SK-N-SH (cell line): ENCODE measurements at regions not wholly inside any gene's neighbourhood (a gene's known extent, or its start where the extent isn't known, plus 50 kb on each side); places are given as distances from the start of the nearest gene placed in this dataset.

Experiments
- CTCF ChIA-PET: fragments of 300-600, 350-600 bp; formaldehyde crosslinking; extraction: SDS; loops from one replicate; lab custom pipeline; 2021; lab: Yijun Ruan, JAX
- POLR2A ChIA-PET: fragments of 350-600 bp; sonication (Branson Sonifier 250); formaldehyde crosslinking; extraction: SDS; loops from one replicate; lab custom pipeline; 2020; ENCODE audit warnings: antibody characterized with exemption, inconsistent platforms; lab: Yijun Ruan, JAX
- DNase-seq: peaks from one replicate; pipeline ENCODE4 v3.0.0; 2012
- H2AFZ ChIP-seq: fragments of 200-600 bp; sonication (generic); 2 replicates; pipeline ENCODE4 v1.8.1; 2016; ENCODE audit warnings: antibody characterized with exemption, mild to moderate bottlenecking, low read depth
- H3F3A ChIP-seq: fragments of 200-600 bp; sonication (generic); replicated peaks from 2 replicates; pipeline ENCODE3; 2016; ENCODE audit warnings: antibody characterized with exemption, mild to moderate bottlenecking; ENCODE audit not compliant: insufficient read depth
- H3K27ac ChIP-seq, 2 experiments: fragments of 200-500 bp in 1 of 2; fragments of 200-600 bp in 1 of 2; sonication (Bioruptor generic) in 1 of 2; sonication (generic), shearing (Covaris generic) in 1 of 2; 2 replicates each; pipeline versions ENCODE4 v1.5.1 to v1.6.1; 2014 to 2016; ENCODE audit warnings: low read depth in 2 of 2, inconsistent platforms in 1 of 2, low read length in 1 of 2, mild to moderate bottlenecking in 1 of 2, mixed read lengths in 1 of 2
- H3K27me3 ChIP-seq: fragments of 200-600 bp; sonication (generic), shearing (Covaris generic); 2 replicates; pipeline ENCODE4 v1.6.1; 2016; ENCODE audit warnings: mixed run types; ENCODE audit not compliant: insufficient read depth
- H3K36me3 ChIP-seq, 2 experiments: fragments of 200-500 bp in 1 of 2; fragments of 200-600 bp in 1 of 2; sonication (Bioruptor generic) in 1 of 2; sonication (generic) in 1 of 2; replicated peaks in 1 of 2; 2 replicates each; pipeline versions ENCODE3 to v1.5.1; 2014 to 2016; ENCODE audit warnings: low read length in 1 of 2, mild to moderate bottlenecking in 1 of 2; ENCODE audit not compliant: insufficient read depth in 2 of 2, control insufficient read depth in 1 of 2
- H3K4me1 ChIP-seq, 2 experiments: fragments of 200-500 bp in 1 of 2; fragments of 200-600 bp in 1 of 2; sonication (Bioruptor generic) in 1 of 2; sonication (generic), shearing (Covaris generic) in 1 of 2; 2 replicates each; pipeline versions ENCODE4 v1.5.1 to v1.6.1; 2014 to 2016; ENCODE audit warnings: low read depth in 1 of 2, low read length in 1 of 2, mixed run types in 1 of 2; ENCODE audit not compliant: insufficient read depth in 2 of 2, control insufficient read depth in 1 of 2
- H3K4me2 ChIP-seq: fragments of 200-600 bp; sonication (generic), shearing (Covaris generic); 2 replicates; pipeline ENCODE4 v1.6.1; 2017; ENCODE audit warnings: mixed run types
- H3K4me3 ChIP-seq, 2 experiments: fragments of 200-500 bp in 1 of 2; fragments of 200-600 bp in 1 of 2; sonication (Bioruptor generic) in 1 of 2; sonication (generic), shearing (Covaris generic) in 1 of 2; 2 replicates each; pipeline versions ENCODE4 v1.5.1 to v1.8.1; 2014 to 2016; ENCODE audit warnings: low read depth in 2 of 2, inconsistent platforms in 1 of 2, low read length in 1 of 2, mild to moderate bottlenecking in 1 of 2, mixed read lengths in 1 of 2, moderate library complexity in 1 of 2
- H3K79me2 ChIP-seq: fragments of 200-600 bp; sonication (generic); 2 replicates; pipeline ENCODE4 v1.8.1; 2017; ENCODE audit warnings: mild to moderate bottlenecking; ENCODE audit not compliant: insufficient read depth
- H3K9ac ChIP-seq: fragments of 200-600 bp; sonication (generic); 2 replicates; pipeline ENCODE4 v1.6.1; 2017; ENCODE audit warnings: mixed run types
- H3K9me2 ChIP-seq: fragments of 200-600 bp; sonication (generic); 2 replicates; pipeline ENCODE4 v1.6.1; 2017; ENCODE audit warnings: mixed run types
- H3K9me3 ChIP-seq: fragments of 200-600 bp; sonication (generic); 2 replicates; pipeline ENCODE4 v1.6.1; 2017; ENCODE audit warnings: mixed run types, mild to moderate bottlenecking, moderate library complexity
- H4K20me1 ChIP-seq: fragments of 200-600 bp; sonication (generic); 2 replicates; pipeline ENCODE4 v1.6.1; 2017; ENCODE audit warnings: mild to moderate bottlenecking, mixed run types; ENCODE audit not compliant: insufficient read depth
- CHD2 ChIP-seq: fragments of 150-350 bp; IDR thresholded peaks from 2 replicates; pipeline ENCODE4 v1.6.1; 2018; ENCODE audit warnings: low read length; ENCODE audit not compliant: partially characterized antibody
- ELF1 ChIP-seq: IDR thresholded peaks from 2 replicates; pipeline ENCODE4 v1.4.0; 2012
- EP300 ChIP-seq, 2 experiments: IDR thresholded peaks; 2 replicates each; pipeline versions ENCODE4 v1.4.0 to v1.6.1; 2012; ENCODE audit warnings: borderline replicate concordance in 1 of 2, low read depth in 1 of 2, low read length in 1 of 2
- FOSL2 ChIP-seq: IDR thresholded peaks from 2 replicates; pipeline ENCODE4 v1.4.0; 2012; ENCODE audit warnings: low read depth, mild to moderate bottlenecking, moderate library complexity, borderline replicate concordance
- FOXM1 ChIP-seq: IDR thresholded peaks from 2 replicates; pipeline ENCODE4 v1.4.0; 2012; ENCODE audit warnings: low read depth, mild to moderate bottlenecking
- MEF2A ChIP-seq: IDR thresholded peaks from 2 replicates; pipeline ENCODE4 v1.4.0; 2012; ENCODE audit warnings: low read depth, borderline replicate concordance
- NFIC ChIP-seq: IDR thresholded peaks from 2 replicates; pipeline ENCODE4 v1.4.0; 2012; ENCODE audit warnings: borderline replicate concordance
- NRF1 ChIP-seq: IDR thresholded peaks from 2 replicates; pipeline ENCODE4 v1.6.1; 2012; ENCODE audit warnings: low read depth, mild to moderate bottlenecking, low read length
- POLR2AphosphoS5 ChIP-seq: IDR thresholded peaks from 2 replicates; pipeline ENCODE4 v1.6.1; 2012; ENCODE audit warnings: low read depth, low read length
- RCOR1 ChIP-seq: fragments of 150-350 bp; IDR thresholded peaks from 2 replicates; pipeline ENCODE4 v1.6.1; 2017; ENCODE audit warnings: antibody characterized with exemption, low read length
- RFX5 ChIP-seq: IDR thresholded peaks from 2 replicates; pipeline ENCODE4 v1.6.1; 2012; ENCODE audit warnings: mild to moderate bottlenecking, improper control_type of control experiment, low read length
- RXRA ChIP-seq: IDR thresholded peaks from 2 replicates; pipeline ENCODE4 v1.4.0; 2012; ENCODE audit warnings: low read depth, mild to moderate bottlenecking, borderline replicate concordance
- SMC3 ChIP-seq: IDR thresholded peaks from 2 replicates; pipeline ENCODE4 v1.6.1; 2012; ENCODE audit warnings: low read depth, low read length, improper control_type of control experiment
- TEAD4 ChIP-seq: IDR thresholded peaks from 2 replicates; pipeline ENCODE4 v1.4.0; 2012; ENCODE audit warnings: mild to moderate bottlenecking, borderline replicate concordance; ENCODE audit not compliant: insufficient read depth
- WGBS: methylation state at CpG from one replicate; pipeline ENCODE4 v1.1.6; 2017; ENCODE audit warnings: low lambda C conversion rate; 5-methylcytosine and 5-hydroxymethylcytosine counted together
- TF ChIP-seq, protein P1 (sequence below): IDR thresholded peaks from 2 replicates; pipeline ENCODE4 v1.6.1; 2012; ENCODE audit warnings: mild to moderate bottlenecking, low read depth, low read length, moderate library complexity
- TF ChIP-seq, protein P2 (sequence below): IDR thresholded peaks from 2 replicates; pipeline ENCODE4 v1.4.0; 2012; ENCODE audit warnings: low read depth, borderline replicate concordance
- TF ChIP-seq, protein P3 (sequence below): IDR thresholded peaks from 2 replicates; pipeline ENCODE4 v1.4.0; 2012; ENCODE audit warnings: low read depth, borderline replicate concordance
- TF ChIP-seq, protein P4 (sequence below): IDR thresholded peaks from 2 replicates; pipeline ENCODE4 v1.4.0; 2012; ENCODE audit warnings: low read depth

DNA sequence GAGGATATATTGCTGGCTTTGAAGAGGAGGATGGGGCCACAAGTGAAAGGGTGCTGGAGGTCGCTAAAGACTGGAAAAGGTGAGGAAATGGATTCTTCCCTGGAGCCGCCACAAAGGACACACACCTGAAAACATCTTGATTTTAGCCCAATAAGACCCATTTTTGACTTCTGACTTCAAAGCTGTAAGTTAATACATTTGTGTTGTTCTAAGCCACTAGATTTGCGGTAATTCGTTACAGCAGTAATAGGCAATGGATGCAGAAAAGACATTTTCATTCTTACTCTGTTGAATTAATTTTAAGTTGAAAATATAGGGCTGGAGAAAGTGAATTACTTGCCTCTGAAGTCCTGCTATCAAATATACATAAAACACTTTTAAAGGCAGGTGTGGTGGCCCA is 117.7 kb upstream of the RAB12 start:
- H3K27me3 ChIP-seq: no peaks in the 10 kb centered on the region
- WGBS: 55% methylated on average over 4 of the region's 4 CpGs

More for the DNA sequence above, 117.7 kb upstream of the RAB12 start:
- no peaks in the 10 kb centered on the region for H3K9me3 ChIP-seq
- H3K9me2 ChIP-seq: no peaks in the 10 kb centered on the region
- H2AFZ ChIP-seq: no peak overlapping the region
- no peak overlapping the region for H3K4me3 ChIP-seq
- H3K27ac ChIP-seq: no peak overlapping the region
- H3K36me3 ChIP-seq: no peaks in the 10 kb centered on the region
- H4K20me1 ChIP-seq: no peaks in the 10 kb centered on the region
- no peaks in the 10 kb centered on the region for H3F3A ChIP-seq
- no peak overlapping the region for H3K9ac ChIP-seq
- no peak for DNase-seq
- TF ChIP-seq FOXM1 (no peak), FOSL2 (no peak), MEF2A (no peak), RFX5 (no peak), RCOR1 (no peak), TEAD4 (no peak), NRF1 (no peak), EP300 (IDR thresholded peaks at IDR 0.05; ENCODE audit: borderline replicate concordance in 1 of 2, low read depth in 1 of 2, low read length in 1 of 2) (no peak), SMC3 (no peak), RXRA (no peak), CHD2 (no peak), NFIC (no peak), ELF1 (no peak), POLR2AphosphoS5 (no peak)
- TF ChIP-seq, protein P1, sequence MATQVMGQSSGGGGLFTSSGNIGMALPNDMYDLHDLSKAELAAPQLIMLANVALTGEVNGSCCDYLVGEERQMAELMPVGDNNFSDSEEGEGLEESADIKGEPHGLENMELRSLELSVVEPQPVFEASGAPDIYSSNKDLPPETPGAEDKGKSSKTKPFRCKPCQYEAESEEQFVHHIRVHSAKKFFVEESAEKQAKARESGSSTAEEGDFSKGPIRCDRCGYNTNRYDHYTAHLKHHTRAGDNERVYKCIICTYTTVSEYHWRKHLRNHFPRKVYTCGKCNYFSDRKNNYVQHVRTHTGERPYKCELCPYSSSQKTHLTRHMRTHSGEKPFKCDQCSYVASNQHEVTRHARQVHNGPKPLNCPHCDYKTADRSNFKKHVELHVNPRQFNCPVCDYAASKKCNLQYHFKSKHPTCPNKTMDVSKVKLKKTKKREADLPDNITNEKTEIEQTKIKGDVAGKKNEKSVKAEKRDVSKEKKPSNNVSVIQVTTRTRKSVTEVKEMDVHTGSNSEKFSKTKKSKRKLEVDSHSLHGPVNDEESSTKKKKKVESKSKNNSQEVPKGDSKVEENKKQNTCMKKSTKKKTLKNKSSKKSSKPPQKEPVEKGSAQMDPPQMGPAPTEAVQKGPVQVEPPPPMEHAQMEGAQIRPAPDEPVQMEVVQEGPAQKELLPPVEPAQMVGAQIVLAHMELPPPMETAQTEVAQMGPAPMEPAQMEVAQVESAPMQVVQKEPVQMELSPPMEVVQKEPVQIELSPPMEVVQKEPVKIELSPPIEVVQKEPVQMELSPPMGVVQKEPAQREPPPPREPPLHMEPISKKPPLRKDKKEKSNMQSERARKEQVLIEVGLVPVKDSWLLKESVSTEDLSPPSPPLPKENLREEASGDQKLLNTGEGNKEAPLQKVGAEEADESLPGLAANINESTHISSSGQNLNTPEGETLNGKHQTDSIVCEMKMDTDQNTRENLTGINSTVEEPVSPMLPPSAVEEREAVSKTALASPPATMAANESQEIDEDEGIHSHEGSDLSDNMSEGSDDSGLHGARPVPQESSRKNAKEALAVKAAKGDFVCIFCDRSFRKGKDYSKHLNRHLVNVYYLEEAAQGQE: no peak
- TF ChIP-seq, protein P2, sequence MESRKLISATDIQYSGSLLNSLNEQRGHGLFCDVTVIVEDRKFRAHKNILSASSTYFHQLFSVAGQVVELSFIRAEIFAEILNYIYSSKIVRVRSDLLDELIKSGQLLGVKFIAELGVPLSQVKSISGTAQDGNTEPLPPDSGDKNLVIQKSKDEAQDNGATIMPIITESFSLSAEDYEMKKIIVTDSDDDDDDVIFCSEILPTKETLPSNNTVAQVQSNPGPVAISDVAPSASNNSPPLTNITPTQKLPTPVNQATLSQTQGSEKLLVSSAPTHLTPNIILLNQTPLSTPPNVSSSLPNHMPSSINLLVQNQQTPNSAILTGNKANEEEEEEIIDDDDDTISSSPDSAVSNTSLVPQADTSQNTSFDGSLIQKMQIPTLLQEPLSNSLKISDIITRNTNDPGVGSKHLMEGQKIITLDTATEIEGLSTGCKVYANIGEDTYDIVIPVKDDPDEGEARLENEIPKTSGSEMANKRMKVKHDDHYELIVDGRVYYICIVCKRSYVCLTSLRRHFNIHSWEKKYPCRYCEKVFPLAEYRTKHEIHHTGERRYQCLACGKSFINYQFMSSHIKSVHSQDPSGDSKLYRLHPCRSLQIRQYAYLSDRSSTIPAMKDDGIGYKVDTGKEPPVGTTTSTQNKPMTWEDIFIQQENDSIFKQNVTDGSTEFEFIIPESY: no peak
- TF ChIP-seq, protein P3, sequence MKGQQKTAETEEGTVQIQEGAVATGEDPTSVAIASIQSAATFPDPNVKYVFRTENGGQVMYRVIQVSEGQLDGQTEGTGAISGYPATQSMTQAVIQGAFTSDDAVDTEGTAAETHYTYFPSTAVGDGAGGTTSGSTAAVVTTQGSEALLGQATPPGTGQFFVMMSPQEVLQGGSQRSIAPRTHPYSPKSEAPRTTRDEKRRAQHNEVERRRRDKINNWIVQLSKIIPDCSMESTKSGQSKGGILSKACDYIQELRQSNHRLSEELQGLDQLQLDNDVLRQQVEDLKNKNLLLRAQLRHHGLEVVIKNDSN: no peak
- TF ChIP-seq, protein P4, sequence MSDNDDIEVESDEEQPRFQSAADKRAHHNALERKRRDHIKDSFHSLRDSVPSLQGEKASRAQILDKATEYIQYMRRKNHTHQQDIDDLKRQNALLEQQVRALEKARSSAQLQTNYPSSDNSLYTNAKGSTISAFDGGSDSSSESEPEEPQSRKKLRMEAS: no peak
- POLR2A ChIA-PET: no interaction called here
- no peak overlapping the region for H3K4me2 ChIP-seq
- no peaks in the 10 kb centered on the region for H3K79me2 ChIP-seq
- H3K4me1 ChIP-seq: peaks cover 0 to 4% of the 10 kb centered on the region in 2 experiments; a peak in 1 of 4 replicates
- CTCF ChIA-PET: interaction anchor here (2.9 kb wide), 1 partner anchor 13 kb away, joined by 16 read pairs; no protein-coding TSS in a partner anchor
